ENCODE measurements at regions not wholly inside any gene's neighbourhood (a gene's known extent, or its start where the extent isn't known, plus 50 kb on each side); places are given as distances from the start of the nearest gene placed in this dataset.

DNA sequence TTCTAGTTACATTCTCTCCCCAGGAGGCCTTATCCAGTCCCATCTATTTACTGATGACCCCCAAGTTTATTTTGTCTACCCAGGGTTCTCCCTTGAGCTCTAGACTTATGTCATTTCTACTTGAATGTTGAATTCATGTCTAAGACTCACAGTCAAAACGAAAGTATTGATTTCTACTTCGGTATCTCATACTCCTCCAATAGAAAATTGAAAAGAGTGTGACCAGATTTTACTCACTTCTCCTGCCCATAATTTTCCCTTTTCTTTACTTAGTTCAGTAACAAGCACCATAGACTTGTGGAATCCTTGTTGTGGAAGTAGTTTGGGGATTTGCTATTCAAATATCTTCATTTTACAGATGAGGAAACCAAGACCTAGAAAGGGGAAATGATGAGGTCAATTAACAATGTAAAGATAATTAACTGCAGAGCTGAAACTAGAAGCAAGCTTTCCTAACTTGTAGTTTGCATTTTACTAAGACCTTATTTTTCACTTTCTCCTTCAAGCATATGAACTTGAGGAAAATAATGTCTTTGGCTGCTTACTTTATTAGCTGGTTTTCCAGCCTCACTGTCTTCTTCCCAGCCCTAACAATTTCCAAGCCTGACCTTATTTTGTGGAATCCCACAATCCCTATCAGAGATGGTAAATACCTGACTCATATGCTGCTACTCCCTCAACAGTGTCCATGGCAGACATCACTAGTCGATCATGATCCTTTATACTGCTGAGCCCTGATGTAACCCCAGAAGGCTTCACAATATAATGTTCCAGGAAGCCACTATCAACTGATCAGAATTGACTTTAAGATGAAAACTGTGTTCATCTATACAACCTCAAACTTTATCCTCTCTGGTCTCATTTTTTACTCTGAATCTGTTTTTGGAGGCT, 123.9 kb upstream of the AGBL1 start:
- H3K4me1 Mint-ChIP-seq = peaks cover 0 to 10% (median 7%) of the 10 kb centered on the region in 4 donors
- DNase-seq = no peak
- Histone ChIP-seq H3K9me3 (ENCODE audit: control insufficient read depth in 1 of 2, low read length in 2 of 2) (no peaks in the 10 kb centered on the region), H3K36me3 (ENCODE audit: insufficient read depth, low read length) (no peaks in the 10 kb centered on the region), H3K4me3 (ENCODE audit: low read length in 2 of 2) (no peak overlapping the region), H3K27ac (ENCODE audit: low read depth, low read length) (no peak overlapping the region), H3K27me3 (ENCODE audit: insufficient read depth, low read length) (peaks cover 4% of the 10 kb centered on the region), H3K4me1 (ENCODE audit: insufficient read depth, low read length) (no peaks in the 10 kb centered on the region)
- peaks cover 5 to 7% of the 10 kb centered on the region in 2 donors for H3K27me3 Mint-ChIP-seq
- peaks cover 0 to 3% (median 0%) of the 10 kb centered on the region in 8 donors for H3K9me3 Mint-ChIP-seq
- peak overlapping the region in 2 of 8 donors; percentile 4 to 32 for H3K4me3 Mint-ChIP-seq
- intact Hi-C loops (cut with micrococcal nuclease) = no loop called here
- POLR2A ChIA-PET (ENCODE audit: partially characterized antibody) = no interaction called here
- H3K27ac Mint-ChIP-seq = peak overlapping the region in 2 of 7 donors; percentile 3 to 67
- CTCF ChIA-PET (ENCODE audit: partially characterized antibody) = no interaction called here
- no peaks in the 10 kb centered on the region for H3K36me3 Mint-ChIP-seq

DNA sequence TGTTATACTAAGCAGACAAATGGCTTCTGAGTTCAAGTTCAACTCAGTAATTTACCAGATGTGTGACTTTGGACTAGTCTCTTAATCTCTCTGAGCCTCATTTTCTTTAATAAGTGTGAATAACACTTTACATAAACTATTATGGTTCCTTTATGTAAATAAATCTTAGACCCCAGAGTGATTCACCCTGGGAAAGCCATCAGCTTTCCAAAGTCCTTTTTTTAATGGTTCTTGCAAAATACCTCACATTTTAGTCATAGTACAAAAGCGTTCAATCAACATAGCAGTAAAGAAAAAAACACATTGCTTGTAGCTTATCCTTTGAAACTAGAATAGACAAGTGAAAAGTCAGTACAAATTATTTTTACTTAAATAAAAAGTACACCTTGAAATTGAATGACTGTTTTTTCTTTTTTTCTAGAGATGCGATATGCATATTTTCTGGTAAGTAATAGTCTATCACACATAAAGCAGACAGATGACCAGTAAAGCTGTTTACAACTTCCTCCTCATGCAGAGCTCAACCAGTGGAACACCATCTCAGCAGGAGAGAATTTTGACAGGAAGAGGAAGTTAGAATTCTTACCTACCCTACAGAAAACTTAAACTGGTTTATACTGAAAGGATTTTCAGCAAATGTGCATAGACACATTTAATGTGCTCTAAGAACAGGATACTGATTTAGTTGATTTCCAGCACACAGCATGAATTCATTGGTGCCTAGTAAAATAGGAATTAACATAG, 123.0 kb upstream of the AGBL1 start:
- Histone ChIP-seq H3K36me3 (ENCODE audit: insufficient read depth, low read length) (no peaks in the 10 kb centered on the region), H3K4me1 (ENCODE audit: insufficient read depth, low read length) (no peaks in the 10 kb centered on the region), H3K27me3 (ENCODE audit: insufficient read depth, low read length) (peaks cover 4% of the 10 kb centered on the region), H3K4me3 (ENCODE audit: low read length in 2 of 2) (no peak overlapping the region), H3K9me3 (ENCODE audit: control insufficient read depth in 1 of 2, low read length in 2 of 2) (no peaks in the 10 kb centered on the region), H3K27ac (ENCODE audit: low read depth, low read length) (no peak overlapping the region)
- POLR2A ChIA-PET (ENCODE audit: partially characterized antibody) = no interaction called here
- Mint-ChIP-seq H3K36me3 (no peaks in the 10 kb centered on the region), H3K9me3 (peaks cover 0 to 3% (median 0%) of the 10 kb centered on the region in 8 donors), H3K27ac (no peak overlapping the region), H3K27me3 (peaks cover 5 to 7% of the 10 kb centered on the region in 2 donors), H3K4me3 (no peak overlapping the region), H3K4me1 (peaks cover 0 to 10% (median 7%) of the 10 kb centered on the region in 4 donors)
- no peak for DNase-seq
- intact Hi-C loops (cut with micrococcal nuclease) = no loop called here
- CTCF ChIA-PET (ENCODE audit: partially characterized antibody) = no interaction called here

DNA sequence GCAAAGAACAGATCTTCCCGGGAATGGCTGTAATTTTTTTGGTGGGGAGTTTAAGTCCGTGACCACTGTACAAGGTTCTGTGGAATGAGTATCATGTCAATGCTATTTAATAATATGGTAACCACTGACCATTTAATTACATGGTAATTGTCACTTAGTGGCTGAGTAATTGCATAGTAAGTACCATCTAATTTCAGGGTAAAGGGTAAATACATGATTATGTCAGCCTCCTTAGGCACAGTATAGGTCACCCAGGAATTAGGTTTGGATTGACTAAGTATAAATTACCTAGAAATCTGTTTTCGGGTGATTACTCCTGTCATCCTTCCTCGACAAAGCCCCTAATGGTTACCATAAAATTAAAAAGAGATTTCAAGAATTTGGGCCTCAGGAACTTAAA, 120.1 kb upstream of the AGBL1 start:
- Histone ChIP-seq H3K4me3 (ENCODE audit: low read length in 2 of 2) (no peak overlapping the region), H3K27me3 (ENCODE audit: insufficient read depth, low read length) (peaks cover 4% of the 10 kb centered on the region), H3K9me3 (ENCODE audit: control insufficient read depth in 1 of 2, low read length in 2 of 2) (no peaks in the 10 kb centered on the region), H3K27ac (ENCODE audit: low read depth, low read length) (no peak overlapping the region), H3K4me1 (ENCODE audit: insufficient read depth, low read length) (no peaks in the 10 kb centered on the region), H3K36me3 (ENCODE audit: insufficient read depth, low read length) (no peaks in the 10 kb centered on the region)
- ChIA-PET POLR2A (ENCODE audit: partially characterized antibody) (no interaction called here), CTCF (ENCODE audit: partially characterized antibody) (no interaction called here)
- no peak overlapping the region for H3K27ac Mint-ChIP-seq
- H3K9me3 Mint-ChIP-seq = peaks cover 0 to 4% (median 0%) of the 10 kb centered on the region in 8 donors
- H3K36me3 Mint-ChIP-seq = no peaks in the 10 kb centered on the region
- no peak for DNase-seq
- peaks cover 0 to 10% (median 7%) of the 10 kb centered on the region in 4 donors for H3K4me1 Mint-ChIP-seq
- H3K4me3 Mint-ChIP-seq = no peak overlapping the region
- peaks cover 3 to 5% of the 10 kb centered on the region in 2 donors for H3K27me3 Mint-ChIP-seq
- intact Hi-C loops (cut with micrococcal nuclease) = no loop called here

DNA sequence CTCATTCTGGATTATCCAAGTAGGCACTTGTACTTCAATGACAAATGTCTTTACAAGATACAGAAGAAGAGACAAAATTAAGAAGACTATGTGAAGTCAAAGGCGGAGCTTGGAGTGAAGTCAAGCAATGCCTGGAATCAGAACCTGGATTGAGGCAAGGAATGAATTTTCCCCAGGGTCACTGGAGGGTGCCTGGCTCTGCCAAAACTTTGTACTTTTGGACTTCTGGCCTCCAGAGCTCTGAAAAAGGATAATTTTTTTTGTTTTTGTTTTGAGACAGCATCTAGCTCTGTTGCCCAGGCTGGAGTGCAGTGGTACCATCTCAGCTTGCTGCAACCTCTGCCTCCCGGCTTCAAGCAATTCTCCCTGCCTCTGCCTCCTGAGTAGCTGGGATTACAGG, 119.3 kb upstream of the AGBL1 start:
- intact Hi-C loops (cut with micrococcal nuclease) = no loop called here
- CTCF ChIA-PET (ENCODE audit: partially characterized antibody) = no interaction called here
- H3K9me3 Mint-ChIP-seq = peaks cover 0 to 4% (median 0%) of the 10 kb centered on the region in 8 donors

DNA sequence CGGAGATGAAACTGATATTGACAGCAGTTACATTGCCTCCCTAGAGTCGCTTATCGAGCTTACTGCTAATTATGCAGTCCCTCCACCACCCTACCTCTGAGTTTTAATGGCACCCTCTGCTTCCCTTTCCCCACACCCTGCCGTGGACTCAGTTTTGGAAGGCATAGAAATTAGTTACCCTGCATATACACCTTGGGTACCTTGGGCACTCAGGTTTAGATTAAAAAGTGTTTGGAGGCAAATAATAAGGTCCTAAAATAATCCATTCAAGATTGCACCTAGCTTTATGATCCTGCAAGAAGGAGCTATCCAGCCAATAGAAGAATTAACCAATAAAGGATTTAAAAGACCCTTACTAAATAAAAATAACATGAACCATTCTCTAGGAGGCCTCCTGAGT, 117.8 kb upstream of the AGBL1 start:
- no peak overlapping the region for H3K4me3 Mint-ChIP-seq
- H3K27ac ChIP-seq (ENCODE audit: low read depth, low read length) = no peak overlapping the region
- H3K9me3 ChIP-seq (ENCODE audit: control insufficient read depth in 1 of 2, low read length in 2 of 2) = no peaks in the 10 kb centered on the region
- H3K4me3 ChIP-seq (ENCODE audit: low read length in 2 of 2) = no peak overlapping the region
- CTCF ChIA-PET (ENCODE audit: partially characterized antibody) = no interaction called here
- H3K36me3 Mint-ChIP-seq = no peaks in the 10 kb centered on the region
- no peaks in the 10 kb centered on the region for H3K36me3 ChIP-seq (ENCODE audit: insufficient read depth, low read length)
- DNase-seq = no peak
- intact Hi-C loops (cut with micrococcal nuclease) = no loop called here
- no peak overlapping the region for H3K27ac Mint-ChIP-seq
- peaks cover 4% of the 10 kb centered on the region for H3K27me3 ChIP-seq (ENCODE audit: insufficient read depth, low read length)
- H3K4me1 ChIP-seq (ENCODE audit: insufficient read depth, low read length) = no peaks in the 10 kb centered on the region
- peaks cover 4 to 5% of the 10 kb centered on the region in 2 donors for H3K27me3 Mint-ChIP-seq
- peaks cover 0 to 3% (median 2%) of the 10 kb centered on the region in 4 donors for H3K4me1 Mint-ChIP-seq
- peaks cover 0 to 2% (median 0%) of the 10 kb centered on the region in 8 donors for H3K9me3 Mint-ChIP-seq
- POLR2A ChIA-PET (ENCODE audit: partially characterized antibody) = no interaction called here

More for the DNA sequence above, 119.3 kb upstream of the AGBL1 start:
- Mint-ChIP-seq H3K36me3 (no peaks in the 10 kb centered on the region), H3K4me3 (no peak overlapping the region), H3K4me1 (peaks cover 0 to 10% (median 5%) of the 10 kb centered on the region in 4 donors), H3K27ac (no peak overlapping the region), H3K27me3 (peaks cover 3 to 5% of the 10 kb centered on the region in 2 donors)
- POLR2A ChIA-PET (ENCODE audit: partially characterized antibody) = no interaction called here
- Histone ChIP-seq H3K27me3 (ENCODE audit: insufficient read depth, low read length) (peaks cover 4% of the 10 kb centered on the region), H3K4me1 (ENCODE audit: insufficient read depth, low read length) (no peaks in the 10 kb centered on the region), H3K27ac (ENCODE audit: low read depth, low read length) (no peak overlapping the region), H3K9me3 (ENCODE audit: control insufficient read depth in 1 of 2, low read length in 2 of 2) (no peaks in the 10 kb centered on the region), H3K36me3 (ENCODE audit: insufficient read depth, low read length) (no peaks in the 10 kb centered on the region), H3K4me3 (ENCODE audit: low read length in 2 of 2) (no peak overlapping the region)
- DNase-seq = no peak

DNA sequence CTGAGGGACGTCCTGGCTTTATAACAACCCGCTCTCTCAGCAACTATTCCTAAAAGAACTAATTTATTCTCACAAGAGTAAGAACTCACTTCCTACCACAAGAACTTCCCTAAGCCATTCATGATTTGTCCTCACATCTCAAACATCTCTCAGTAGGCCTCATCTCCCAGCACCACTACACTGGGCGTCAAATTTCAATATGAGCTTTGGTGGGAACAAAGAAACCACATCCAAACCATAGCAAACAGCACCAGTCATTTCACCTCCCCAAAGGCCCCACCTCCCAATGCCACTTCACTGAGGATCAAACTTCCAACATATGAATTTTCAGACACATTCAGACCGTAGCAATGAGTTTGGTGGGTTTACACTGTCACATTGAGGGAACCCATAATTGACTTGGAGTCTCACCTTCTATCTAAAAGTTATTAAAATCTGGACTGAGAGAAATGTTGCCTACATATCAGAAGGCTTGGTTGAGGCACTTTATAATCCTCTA, 116.4 kb upstream of the AGBL1 start:
- Histone ChIP-seq H3K4me1 (ENCODE audit: insufficient read depth, low read length) (no peaks in the 10 kb centered on the region), H3K36me3 (ENCODE audit: insufficient read depth, low read length) (no peaks in the 10 kb centered on the region), H3K27me3 (ENCODE audit: insufficient read depth, low read length) (peaks cover 4% of the 10 kb centered on the region), H3K27ac (ENCODE audit: low read depth, low read length) (no peak overlapping the region), H3K9me3 (ENCODE audit: control insufficient read depth in 1 of 2, low read length in 2 of 2) (no peaks in the 10 kb centered on the region), H3K4me3 (ENCODE audit: low read length in 2 of 2) (no peak overlapping the region)
- ChIA-PET CTCF (ENCODE audit: partially characterized antibody) (no interaction called here), POLR2A (ENCODE audit: partially characterized antibody) (no interaction called here)
- H3K4me3 Mint-ChIP-seq = no peak overlapping the region
- H3K27ac Mint-ChIP-seq = no peak overlapping the region
- peaks cover 0 to 2% (median 0%) of the 10 kb centered on the region in 8 donors for H3K9me3 Mint-ChIP-seq
- DNase-seq = no peak
- peaks cover 0 to 2% (median 0%) of the 10 kb centered on the region in 4 donors for H3K4me1 Mint-ChIP-seq
- intact Hi-C loops (cut with micrococcal nuclease) = no loop called here
- H3K36me3 Mint-ChIP-seq = no peaks in the 10 kb centered on the region
- H3K27me3 Mint-ChIP-seq = peaks cover 5 to 6% of the 10 kb centered on the region in 2 donors

DNA sequence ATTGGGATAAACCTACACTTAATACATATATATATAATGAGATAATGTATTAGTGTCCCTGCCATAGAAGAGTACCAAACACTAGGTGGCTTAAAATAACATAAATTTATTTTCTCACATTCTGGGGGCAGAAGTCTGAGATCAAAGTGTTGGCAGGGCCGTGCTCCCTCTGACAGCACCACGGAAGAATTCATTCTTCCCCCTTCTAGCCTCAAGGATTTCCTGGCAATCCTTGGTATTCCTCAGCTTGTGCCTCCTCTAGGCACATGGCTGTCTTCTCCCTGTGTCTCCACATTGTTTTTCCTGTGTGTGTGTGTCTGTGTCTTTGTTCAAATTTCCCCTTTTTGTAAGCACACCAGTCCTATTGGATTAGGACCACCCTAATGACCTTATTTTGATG, 115.2 kb upstream of the AGBL1 start:
- peak overlapping the region in 1 of 7 donors; percentile 24 for H3K27ac Mint-ChIP-seq
- H3K4me3 Mint-ChIP-seq = no peak overlapping the region
- Histone ChIP-seq H3K27ac (ENCODE audit: low read depth, low read length) (no peak overlapping the region), H3K4me1 (ENCODE audit: insufficient read depth, low read length) (no peaks in the 10 kb centered on the region), H3K4me3 (ENCODE audit: low read length in 2 of 2) (no peak overlapping the region), H3K36me3 (ENCODE audit: insufficient read depth, low read length) (no peaks in the 10 kb centered on the region), H3K9me3 (ENCODE audit: control insufficient read depth in 1 of 2, low read length in 2 of 2) (no peaks in the 10 kb centered on the region), H3K27me3 (ENCODE audit: insufficient read depth, low read length) (peaks cover under 1% of the 10 kb centered on the region)
- intact Hi-C loops (cut with micrococcal nuclease) = no loop called here
- POLR2A ChIA-PET (ENCODE audit: partially characterized antibody) = no interaction called here
- peaks cover 0 to 2% (median 0%) of the 10 kb centered on the region in 4 donors for H3K4me1 Mint-ChIP-seq
- H3K36me3 Mint-ChIP-seq = no peaks in the 10 kb centered on the region
- no peak for DNase-seq
- CTCF ChIA-PET (ENCODE audit: partially characterized antibody) = no interaction called here
- peaks cover 5% of the 10 kb centered on the region in 2 donors for H3K27me3 Mint-ChIP-seq
- H3K9me3 Mint-ChIP-seq = peaks cover 0 to 2% (median 0%) of the 10 kb centered on the region in 8 donors

All from CD4-positive, alpha-beta memory T cell (primary cell).